Ovary (tissue), 7 donors: ENCODE measurements at regions not wholly inside any gene's neighbourhood (a gene's known extent, or its start where the extent isn't known, plus 50 kb on each side); places are given as distances from the start of the nearest gene placed in this dataset.

Experiments used
- DNase-seq, 5 donors: peaks; one replicate each; pipeline ENCODE4 v3.0.0-alpha.2; 2019 to 2020
- H3K27ac ChIP-seq, 2 donors: fragments of 200-600 bp; one replicate each; pipeline versions ENCODE4 v1.5.1 to v1.8.0; 2019 to 2022
- H3K27me3 ChIP-seq: fragments of 200-600 bp; one replicate; pipeline ENCODE4 v1.8.0; 2022
- H3K36me3 ChIP-seq: fragments of 200-600 bp; sonication (generic); one replicate; pipeline ENCODE4 v1.5.1; 2019
- H3K4me1 ChIP-seq: one replicate; pipeline ENCODE4 v1.8.1; 2013; ENCODE audit warnings: mild to moderate bottlenecking, moderate library complexity; ENCODE audit not compliant: insufficient read depth
- H3K4me3 ChIP-seq: fragments of 200-600 bp; sonication (generic); one replicate; pipeline ENCODE4 v1.5.1; 2017
- H3K9me3 ChIP-seq, 2 donors: fragments of 200-600 bp in 1 of 2; sonication (generic) in 1 of 2; one replicate each; pipeline versions ENCODE4 v1.5.1 to v1.8.1; 2013 to 2019; ENCODE audit warnings: mild to moderate bottlenecking in 1 of 2, moderate library complexity in 1 of 2
- EP300 ChIP-seq: sonication (generic); formaldehyde crosslinking; IDR thresholded peaks from one replicate; pipeline ENCODE4 v1.6.1; 2017; ENCODE audit warnings: antibody characterized with exemption
- POLR2A ChIP-seq: fragments of 450-650 bp; IDR thresholded peaks from one replicate; pipeline ENCODE4 v1.6.1; 2017; ENCODE audit warnings: antibody characterized with exemption, mild to moderate bottlenecking, moderate library complexity
- WGBS, 3 donors: extraction: QIAGEN DNeasy Blood & Tissue Kit in 1 of 3; methylation state at CpG; one replicate each; pipeline versions ENCODE4 v1.1.5 to v1.1.7; 2013 to 2017; 5-methylcytosine and 5-hydroxymethylcytosine counted together
- intact Hi-C, 4 donors: fragments of 100-400 bp; cut with DNase I; formaldehyde crosslinking; loops; one replicate each; pipeline versions ENCODE4 v1.11.0 to v1.15.1; 2022 to 2023
- TF ChIP-seq, protein P1 (sequence below), 3 donors: fragments of 450-650 bp in 2 of 3; fragments of 200-600 bp in 1 of 3; IDR thresholded peaks; one replicate each; pipeline versions ENCODE4 v1.5.1 to v1.8.0; 2016 to 2022; ENCODE audit warnings: antibody characterized with exemption in 3 of 3, mild to moderate bottlenecking in 1 of 3
- donor health status: DM: no; HTN: no; CAD: no; lungs with moderate emphysema.
- donor health status: DM: no; HTN: no; CAD: no.
- donor health status: Bipolar disorder and iron deficiency.
- donor health status: DM: no; HTN: no; CAD: no.
- donor health status: DM: yes; HTN: yes; CAD: no.

DNA sequence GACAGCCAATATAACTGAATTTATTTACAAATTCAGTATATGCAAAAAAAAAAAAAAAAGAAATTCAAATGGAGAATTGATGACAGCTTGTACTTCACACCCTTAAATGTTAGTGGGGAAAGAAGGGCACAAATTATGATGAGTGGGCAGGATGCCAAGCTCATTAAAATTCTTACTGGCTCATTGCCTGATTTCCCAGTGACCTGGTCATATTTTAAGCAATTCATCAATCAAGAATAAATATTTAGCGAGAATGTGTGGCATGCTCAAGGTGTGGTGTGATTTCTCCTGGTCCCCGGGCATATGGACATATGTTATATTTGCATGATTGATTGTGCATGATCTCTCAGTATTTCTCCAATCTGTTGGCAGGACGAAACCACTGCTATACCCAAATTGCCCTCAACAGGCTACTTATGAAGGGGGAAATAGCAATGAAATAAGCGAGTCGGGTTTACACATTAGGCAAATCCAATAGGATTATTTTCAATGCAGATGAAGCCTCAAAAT lies 883.0 kb downstream of the LRRTM4 start:
- no peaks in the 10 kb centered on the region for H3K27me3 ChIP-seq
- H3K27ac ChIP-seq = no peak overlapping the region
- intact Hi-C loops = no loop called here
- H3K4me3 ChIP-seq = no peak overlapping the region
- H3K36me3 ChIP-seq = no peaks in the 10 kb centered on the region
- 62 to 75% (median 70%) methylated on average over 5 of the region's 5 CpGs for WGBS, 3 donors
- DNase-seq = no peak
- TF ChIP-seq EP300 (no peak), POLR2A (no peak)
- H3K4me1 ChIP-seq = no peaks in the 10 kb centered on the region
- H3K9me3 ChIP-seq = no peaks in the 10 kb centered on the region

DNA sequence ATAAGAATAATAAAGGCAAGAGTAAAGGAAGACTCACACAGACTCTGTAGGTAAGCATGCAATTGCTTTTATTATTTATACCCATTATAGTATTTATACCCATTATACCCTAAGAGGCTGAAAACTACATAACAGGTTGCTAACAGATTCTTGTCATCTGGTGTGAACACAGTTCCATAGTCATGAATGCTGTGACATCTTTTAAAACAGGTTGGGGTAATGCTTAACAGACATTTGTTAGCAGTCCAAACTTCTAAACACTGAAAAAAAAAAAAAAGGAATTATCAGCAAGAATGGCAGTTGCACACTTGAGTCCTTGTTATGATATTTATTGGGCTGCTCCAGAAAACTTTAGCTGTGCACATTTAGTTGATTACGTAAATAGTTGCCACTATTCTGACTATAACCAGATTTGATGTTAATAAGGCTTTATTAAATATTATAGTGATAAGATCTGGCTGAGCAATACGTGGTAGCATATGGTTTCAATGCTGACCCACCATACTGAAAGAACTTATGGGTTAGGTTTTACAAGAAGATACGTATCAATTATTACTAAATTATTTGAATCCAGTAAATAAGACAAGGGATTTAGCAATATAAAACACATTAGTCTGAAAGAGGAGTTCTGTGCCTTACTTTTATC lies 888.8 kb downstream of the LRRTM4 start:
- 74 to 84% (median 76%) methylated on average over 3 of the region's 3 CpGs for WGBS, 3 donors
- intact Hi-C loops = no loop called here
- H3K27me3 ChIP-seq = no peaks in the 10 kb centered on the region

DNA sequence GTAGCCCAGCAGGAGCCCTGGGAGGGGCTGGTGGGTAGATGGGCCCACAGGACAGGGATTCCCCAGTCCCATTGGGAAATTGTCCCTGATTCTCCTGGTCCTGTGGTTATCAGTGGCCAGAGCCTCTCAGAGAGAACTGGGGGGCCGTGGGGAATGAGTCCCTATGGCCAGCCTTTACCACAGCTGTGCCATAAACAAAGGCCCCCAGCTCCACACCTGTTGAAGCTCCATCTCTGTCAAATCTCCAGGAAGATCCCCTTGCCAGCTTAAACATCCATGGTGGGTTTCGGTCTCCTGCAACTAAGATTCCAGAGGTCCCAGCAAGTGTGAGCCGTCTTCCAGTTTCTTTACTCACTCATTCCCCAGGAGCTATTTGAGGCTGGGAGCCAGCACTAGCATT lies 897.1 kb downstream of the LRRTM4 start:
- Histone ChIP-seq H3K27ac (no peak overlapping the region), H3K36me3 (no peaks in the 10 kb centered on the region), H3K4me3 (no peak overlapping the region), H3K4me1 (no peaks in the 10 kb centered on the region), H3K9me3 (no peaks in the 10 kb centered on the region), H3K27me3 (no peaks in the 10 kb centered on the region)
- no peak for TF ChIP-seq EP300
- WGBS, 3 donors = 70 to 89% (median 77%) methylated on average over 3 of the region's 3 CpGs
- no peak for DNase-seq
- intact Hi-C loops = no loop called here

More for the DNA sequence above, 888.8 kb downstream of the LRRTM4 start:
- DNase-seq = no peak
- H3K36me3 ChIP-seq = no peaks in the 10 kb centered on the region
- no peaks in the 10 kb centered on the region for H3K9me3 ChIP-seq
- no peak overlapping the region for H3K4me3 ChIP-seq
- no peak overlapping the region for H3K27ac ChIP-seq
- TF ChIP-seq EP300 = no peak
- TF ChIP-seq POLR2A = no peak
- TF ChIP-seq, protein P1, sequence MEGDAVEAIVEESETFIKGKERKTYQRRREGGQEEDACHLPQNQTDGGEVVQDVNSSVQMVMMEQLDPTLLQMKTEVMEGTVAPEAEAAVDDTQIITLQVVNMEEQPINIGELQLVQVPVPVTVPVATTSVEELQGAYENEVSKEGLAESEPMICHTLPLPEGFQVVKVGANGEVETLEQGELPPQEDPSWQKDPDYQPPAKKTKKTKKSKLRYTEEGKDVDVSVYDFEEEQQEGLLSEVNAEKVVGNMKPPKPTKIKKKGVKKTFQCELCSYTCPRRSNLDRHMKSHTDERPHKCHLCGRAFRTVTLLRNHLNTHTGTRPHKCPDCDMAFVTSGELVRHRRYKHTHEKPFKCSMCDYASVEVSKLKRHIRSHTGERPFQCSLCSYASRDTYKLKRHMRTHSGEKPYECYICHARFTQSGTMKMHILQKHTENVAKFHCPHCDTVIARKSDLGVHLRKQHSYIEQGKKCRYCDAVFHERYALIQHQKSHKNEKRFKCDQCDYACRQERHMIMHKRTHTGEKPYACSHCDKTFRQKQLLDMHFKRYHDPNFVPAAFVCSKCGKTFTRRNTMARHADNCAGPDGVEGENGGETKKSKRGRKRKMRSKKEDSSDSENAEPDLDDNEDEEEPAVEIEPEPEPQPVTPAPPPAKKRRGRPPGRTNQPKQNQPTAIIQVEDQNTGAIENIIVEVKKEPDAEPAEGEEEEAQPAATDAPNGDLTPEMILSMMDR (IDR thresholded peaks at IDR 0.05) = no peak
- no peaks in the 10 kb centered on the region for H3K4me1 ChIP-seq

DNA sequence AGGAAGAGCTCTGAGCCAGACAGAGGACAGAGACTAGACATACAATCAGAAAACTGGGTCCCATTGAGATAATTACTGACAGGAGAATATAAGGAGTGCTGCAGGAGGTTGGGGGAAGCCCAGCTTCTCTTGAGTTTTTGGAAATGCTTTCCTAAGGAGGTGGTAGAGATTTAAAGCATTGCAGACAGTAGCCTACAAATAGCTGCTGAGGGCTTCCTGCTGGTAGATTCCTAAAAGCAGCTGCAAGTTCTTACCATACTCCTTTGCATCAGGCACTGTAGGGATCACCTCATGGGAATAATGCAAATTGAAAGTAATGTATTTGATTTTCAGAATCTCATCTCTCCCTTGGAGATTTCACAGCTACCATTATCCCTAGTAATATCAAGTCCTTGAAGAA lies 902.6 kb upstream of the GCFC2 start:
- intact Hi-C loops = no loop called here
- Histone ChIP-seq H3K27ac (no peak overlapping the region), H3K4me1 (no peaks in the 10 kb centered on the region), H3K27me3 (no peaks in the 10 kb centered on the region), H3K36me3 (no peaks in the 10 kb centered on the region), H3K4me3 (no peak overlapping the region), H3K9me3 (no peaks in the 10 kb centered on the region)
- no peak for DNase-seq
- TF ChIP-seq POLR2A = no peak
- TF ChIP-seq, protein P1 (IDR thresholded peaks at IDR 0.05) = no peak
- TF ChIP-seq EP300 = no peak

DNA sequence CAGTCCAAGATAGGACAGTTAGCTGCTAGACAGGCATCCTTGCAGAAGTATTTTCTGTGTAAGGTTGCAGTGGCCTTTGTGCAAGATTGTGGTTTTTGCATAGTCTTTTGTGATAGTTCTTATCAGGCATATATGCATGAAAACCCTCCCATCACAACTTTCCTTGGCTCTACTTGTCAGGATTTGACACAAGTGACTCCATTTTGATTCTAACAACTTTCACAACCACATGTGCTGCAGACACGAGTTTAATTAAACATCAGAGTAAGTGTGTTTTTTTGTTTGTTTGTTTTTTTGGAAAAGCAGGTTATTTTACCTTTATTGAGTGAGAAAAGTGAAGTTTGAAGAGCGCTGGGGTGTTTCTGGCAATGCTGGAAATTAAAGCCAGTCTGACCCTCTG lies 902.0 kb upstream of the GCFC2 start:
- intact Hi-C loops = no loop called here
- no peaks in the 10 kb centered on the region for H3K9me3 ChIP-seq
- no peak overlapping the region for H3K27ac ChIP-seq
- TF ChIP-seq, protein P1 (IDR thresholded peaks at IDR 0.05) = no peak
- TF ChIP-seq POLR2A (no peak), EP300 (no peak)
- 68 to 81% (median 79%) methylated on average over 2 of the region's 2 CpGs for WGBS, 3 donors
- no peaks in the 10 kb centered on the region for H3K27me3 ChIP-seq
- no peaks in the 10 kb centered on the region for H3K4me1 ChIP-seq
- H3K36me3 ChIP-seq = no peaks in the 10 kb centered on the region
- H3K4me3 ChIP-seq = no peak overlapping the region
- no peak for DNase-seq
